A673 (cell line): ENCODE measurements at regions not wholly inside any gene's neighbourhood (a gene's known extent, or its start where the extent isn't known, plus 50 kb on each side); places are given as distances from the start of the nearest gene placed in this dataset.
"Not testable (repeated sequence)": the region's sequence is repeated elsewhere in the genome, so short reads cannot be mapped to it uniquely, and the experiment has no call there.

ENCODE experiments used
- BruUV-seq: library from RNA; stranded (reverse); fragments of 400-500 nt; replicated peaks from 2 replicates; lab custom pipeline; 2021; lab: Mats Ljungman, UMichigan
- CTCF ChIA-PET: fragments of 300-600 bp; sonication (Branson Sonifier 250); formaldehyde crosslinking; loops from one replicate; lab custom pipeline; 2022; ENCODE audit warnings: antibody characterized with exemption; lab: Charles Lee
- POLR2A ChIA-PET: fragments of 300-600 bp; sonication (Branson Sonifier 250); formaldehyde crosslinking; loops from one replicate; lab custom pipeline; 2022; ENCODE audit warnings: antibody characterized with exemption; ENCODE audit not compliant: low non-redundant PET; lab: Charles Lee
- DNase-seq: peaks from one replicate; pipeline ENCODE4 v3.0.0-alpha.2; 2015; ENCODE audit warnings: low spot score
- H3K27ac ChIP-seq: fragments of 200-600 bp; sonication (generic); 2 replicates; pipeline ENCODE4 v1.5.1; 2016; ENCODE audit warnings: mixed run types, low read depth, mild to moderate bottlenecking, mixed read lengths, antibody characterized with exemption, low read length; ENCODE audit not compliant: poor library complexity, severe bottlenecking
- H3K27me3 ChIP-seq: fragments of 200-600 bp; sonication (generic); replicated peaks from 2 replicates; pipeline ENCODE4 v1.6.1; 2017; ENCODE audit warnings: mixed run types, low read depth, mild to moderate bottlenecking, mixed read lengths, antibody characterized with exemption, low read length; ENCODE audit not compliant: insufficient read depth, poor library complexity
- H3K36me3 ChIP-seq: fragments of 200-600 bp; sonication (generic); 2 replicates; pipeline ENCODE4 v1.6.1; 2016; ENCODE audit warnings: mixed run types, mild to moderate bottlenecking, mixed read lengths, antibody characterized with exemption, low read length; ENCODE audit not compliant: insufficient read depth, poor library complexity, severe bottlenecking
- H3K4me1 ChIP-seq: fragments of 200-600 bp; sonication (generic); 2 replicates; pipeline ENCODE4 v1.6.1; 2017; ENCODE audit warnings: mixed run types, mild to moderate bottlenecking, mixed read lengths, antibody characterized with exemption, low read length; ENCODE audit not compliant: insufficient read depth, poor library complexity, severe bottlenecking
- H3K4me3 ChIP-seq: fragments of 200-600 bp; sonication (generic); 2 replicates; pipeline ENCODE4 v1.5.1; 2016; ENCODE audit warnings: low read depth, mixed run types, mild to moderate bottlenecking, mixed read lengths, low read length; ENCODE audit not compliant: poor library complexity, severe bottlenecking
- H3K9me3 ChIP-seq: fragments of 200-600 bp; sonication (generic); 2 replicates; pipeline ENCODE4 v1.6.1; 2016; ENCODE audit warnings: mixed run types, low read depth, mild to moderate bottlenecking, mixed read lengths, antibody characterized with exemption, low read length; ENCODE audit not compliant: poor library complexity, severe bottlenecking
- EZH2 ChIP-seq: fragments of 200-600 bp; sonication (generic); IDR thresholded peaks from 2 replicates; pipeline ENCODE4 v1.6.1; 2017; ENCODE audit warnings: borderline replicate concordance, low read depth, mild to moderate bottlenecking, mixed read lengths, antibody characterized with exemption, low read length; ENCODE audit not compliant: poor library complexity, severe bottlenecking
- intact Hi-C: fragments of 100-400 bp; cut with micrococcal nuclease; formaldehyde crosslinking; loops from one replicate; pipeline ENCODE4 v1.10.0; 2022; ENCODE audit not compliant: unreplicated experiment
- TF ChIP-seq, protein P1 (sequence below): fragments of 300-800, 200-600 bp; sonication (generic); conservative IDR thresholded peaks from 2 replicates; pipeline ENCODE4 v1.5.1; 2017; ENCODE audit warnings: low read depth, mild to moderate bottlenecking, antibody characterized with exemption, low read length, moderate library complexity, mixed read lengths

DNA sequence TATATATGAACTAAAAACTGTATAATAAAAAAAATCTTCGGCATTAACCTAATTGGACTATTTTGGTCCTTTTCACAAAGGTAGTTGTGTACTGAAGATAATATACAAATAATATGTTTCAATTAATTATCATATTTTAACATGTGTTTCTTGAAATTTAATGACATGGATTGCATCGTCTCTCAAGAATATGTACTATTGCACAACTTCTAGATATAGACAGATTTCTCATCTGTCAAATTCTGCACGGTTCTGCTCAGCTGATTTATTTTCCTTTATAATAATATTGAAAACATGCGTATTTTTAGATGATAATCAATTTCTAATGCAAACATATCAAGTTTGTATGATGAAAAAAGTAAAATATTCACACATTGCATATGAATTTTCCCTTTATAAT, 498.7 kb upstream of the PABPC4L start:
- H3K4me3 ChIP-seq: no peak overlapping the region
- DNase-seq: no peak
- no peak for TF ChIP-seq EZH2
- TF ChIP-seq, protein P1, sequence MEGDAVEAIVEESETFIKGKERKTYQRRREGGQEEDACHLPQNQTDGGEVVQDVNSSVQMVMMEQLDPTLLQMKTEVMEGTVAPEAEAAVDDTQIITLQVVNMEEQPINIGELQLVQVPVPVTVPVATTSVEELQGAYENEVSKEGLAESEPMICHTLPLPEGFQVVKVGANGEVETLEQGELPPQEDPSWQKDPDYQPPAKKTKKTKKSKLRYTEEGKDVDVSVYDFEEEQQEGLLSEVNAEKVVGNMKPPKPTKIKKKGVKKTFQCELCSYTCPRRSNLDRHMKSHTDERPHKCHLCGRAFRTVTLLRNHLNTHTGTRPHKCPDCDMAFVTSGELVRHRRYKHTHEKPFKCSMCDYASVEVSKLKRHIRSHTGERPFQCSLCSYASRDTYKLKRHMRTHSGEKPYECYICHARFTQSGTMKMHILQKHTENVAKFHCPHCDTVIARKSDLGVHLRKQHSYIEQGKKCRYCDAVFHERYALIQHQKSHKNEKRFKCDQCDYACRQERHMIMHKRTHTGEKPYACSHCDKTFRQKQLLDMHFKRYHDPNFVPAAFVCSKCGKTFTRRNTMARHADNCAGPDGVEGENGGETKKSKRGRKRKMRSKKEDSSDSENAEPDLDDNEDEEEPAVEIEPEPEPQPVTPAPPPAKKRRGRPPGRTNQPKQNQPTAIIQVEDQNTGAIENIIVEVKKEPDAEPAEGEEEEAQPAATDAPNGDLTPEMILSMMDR: no peak
- ChIA-PET CTCF (no interaction called here), POLR2A (no interaction called here)
- no peaks in the 10 kb centered on the region for H3K27me3 ChIP-seq
- BruUV-seq: no TSS peak
- intact Hi-C loops: no loop called here
- H3K36me3 ChIP-seq: no peaks in the 10 kb centered on the region
- no peaks in the 10 kb centered on the region for H3K9me3 ChIP-seq
- no peak overlapping the region for H3K27ac ChIP-seq
- no peaks in the 10 kb centered on the region for H3K4me1 ChIP-seq

DNA sequence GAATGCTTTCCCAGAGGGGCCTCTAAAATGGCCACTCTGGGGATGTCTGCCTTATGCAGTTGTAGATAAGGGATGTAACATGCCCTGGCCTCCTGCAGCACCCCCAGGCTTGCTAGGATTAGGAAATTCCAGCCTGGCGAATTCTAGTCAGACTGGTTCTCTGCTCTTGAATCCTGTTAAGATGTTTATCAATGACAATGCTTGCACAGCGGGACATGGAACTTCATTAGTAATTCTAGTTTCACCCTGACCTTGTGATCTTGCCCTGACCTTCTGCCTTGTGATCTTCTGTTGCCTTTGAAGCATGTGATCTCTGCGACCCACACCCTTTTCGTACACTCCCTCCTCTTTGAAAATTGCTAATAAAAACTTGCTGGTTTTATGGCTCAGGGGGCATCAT, 497.2 kb upstream of the PABPC4L start:
- H3K27ac ChIP-seq, H3K4me1 ChIP-seq, CTCF ChIA-PET, H3K4me3 ChIP-seq, POLR2A ChIA-PET, H3K9me3 ChIP-seq, H3K36me3 ChIP-seq, BruUV-seq, H3K27me3 ChIP-seq, DNase-seq, intact Hi-C loops: not testable (repeated sequence)

DNA sequence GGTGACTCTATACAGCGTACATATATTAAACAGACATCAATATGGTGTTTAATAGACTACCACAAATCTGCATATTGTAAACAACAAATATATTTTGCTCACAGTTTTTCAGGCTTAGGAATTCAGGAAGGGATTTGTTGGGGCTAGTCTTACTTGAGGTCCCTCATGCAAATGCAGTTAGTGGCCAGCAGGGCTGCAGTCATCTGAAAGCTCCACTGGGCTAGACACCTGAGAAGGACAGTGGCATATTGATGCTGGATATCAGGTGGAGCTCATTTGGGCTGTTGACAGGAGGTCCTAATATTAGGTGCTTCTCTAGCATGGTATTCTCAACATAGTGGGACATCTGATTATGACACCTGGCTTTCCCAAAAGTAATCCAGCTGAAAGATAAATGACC, 493.8 kb upstream of the PABPC4L start:
- Histone ChIP-seq H3K27me3 (no peaks in the 10 kb centered on the region), H3K27ac (no peak overlapping the region), H3K4me1 (no peaks in the 10 kb centered on the region), H3K9me3 (no peaks in the 10 kb centered on the region), H3K36me3 (no peaks in the 10 kb centered on the region), H3K4me3 (no peak overlapping the region)
- TF ChIP-seq, protein P1: no peak
- no peak for TF ChIP-seq EZH2
- ChIA-PET POLR2A (no interaction called here), CTCF (no interaction called here)
- no TSS peak for BruUV-seq
- no peak for DNase-seq
- intact Hi-C loops: no loop called here

DNA sequence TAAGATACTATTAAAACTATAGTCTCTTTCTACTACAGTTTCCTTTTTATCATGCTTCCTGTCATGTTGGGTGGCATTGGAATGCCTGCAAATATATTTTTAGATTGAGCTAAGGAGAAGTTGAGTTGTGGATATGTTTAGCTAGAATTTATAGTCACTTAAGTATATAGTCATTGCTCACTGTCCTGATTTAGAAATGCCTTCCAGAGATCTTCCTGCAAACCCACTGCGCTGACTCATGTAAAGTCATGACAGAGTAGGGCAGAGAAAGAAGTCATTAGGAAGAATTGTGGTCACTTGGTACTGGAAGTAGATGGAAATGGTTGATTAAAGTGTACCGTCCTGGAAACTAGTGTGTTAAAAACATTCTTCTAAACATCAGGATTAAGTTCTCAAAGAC, 490.3 kb upstream of the PABPC4L start:
- no peaks in the 10 kb centered on the region for H3K4me1 ChIP-seq
- no peaks in the 10 kb centered on the region for H3K36me3 ChIP-seq
- no peak overlapping the region for H3K27ac ChIP-seq
- intact Hi-C loops: no loop called here
- BruUV-seq: no TSS peak
- H3K4me3 ChIP-seq: no peak overlapping the region
- CTCF ChIA-PET: no interaction called here
- POLR2A ChIA-PET: no interaction called here
- DNase-seq: no peak
- TF ChIP-seq, protein P1: no peak
- no peak for TF ChIP-seq EZH2
- H3K9me3 ChIP-seq: no peaks in the 10 kb centered on the region
- H3K27me3 ChIP-seq: no peaks in the 10 kb centered on the region
